Thyroid gland (tissue), 4 donors: ENCODE measurements at regions not wholly inside any gene's neighbourhood (a gene's known extent, or its start where the extent isn't known, plus 50 kb on each side); places are given as distances from the start of the nearest gene placed in this dataset.

ENCODE experiments used
- DNase-seq, 2 donors: peaks; one replicate each; pipeline ENCODE4 v3.0.0-alpha.2; 2019
- H3K27ac ChIP-seq, 3 donors: fragments of 200-600 bp; sonication (generic); 1 replicate in 2 of 3; 2 replicates in 1 of 3; pipeline ENCODE4 v1.5.1; 2016 to 2019; ENCODE audit warnings: mild to moderate bottlenecking in 1 of 3, moderate library complexity in 1 of 3
- H3K27me3 ChIP-seq: fragments of 200-600 bp; sonication (generic); one replicate; pipeline ENCODE4 v1.5.1; 2019
- H3K36me3 ChIP-seq, 2 donors: fragments of 200-600 bp; sonication (generic); one replicate each; pipeline ENCODE4 v1.5.1; 2016 to 2019
- H3K4me1 ChIP-seq, 2 donors: fragments of 200-600 bp; sonication (generic); one replicate each; pipeline ENCODE4 v1.5.1; 2017 to 2019
- H3K4me3 ChIP-seq, 3 donors: fragments of 200-600 bp; sonication (generic); replicated peaks in 1 of 3; 1 replicate in 2 of 3; 2 replicates in 1 of 3; pipeline ENCODE4 v1.5.1; 2016; ENCODE audit warnings: mild to moderate bottlenecking in 1 of 3
- H3K9me3 ChIP-seq: fragments of 200-600 bp; sonication (generic); one replicate; pipeline ENCODE4 v1.5.1; 2017
- CTCF ChIP-seq, 6 experiments: fragments of 200-600 bp in 3 of 6; fragments of 450-650 bp in 3 of 6; sonication (generic) in 3 of 6; IDR thresholded peaks; one replicate each; pipeline ENCODE4 v1.5.1; 2016 to 2019; ENCODE audit warnings: antibody characterized with exemption in 6 of 6, mild to moderate bottlenecking in 2 of 6, inconsistent platforms in 1 of 6, moderate library complexity in 1 of 6
- POLR2A ChIP-seq, 2 donors: fragments of 450-650 bp; IDR thresholded peaks; one replicate each; pipeline ENCODE4 v1.6.1; 2017; ENCODE audit warnings: antibody characterized with exemption in 2 of 2, mild to moderate bottlenecking in 2 of 2, moderate library complexity in 1 of 2
- WGBS, 2 donors: methylation state at CpG; one replicate each; pipeline ENCODE4 v1.1.5; 2017; 5-methylcytosine and 5-hydroxymethylcytosine counted together
- intact Hi-C: fragments of 100-400 bp; cut with DNase I; formaldehyde crosslinking; loops from one replicate; pipeline ENCODE4 v1.15.1; 2023

GRCh38 chr22:48043581-48043980, 1281.1 kb downstream of the TBC1D22A start:
- Histone ChIP-seq H3K4me3 (no peak overlapping the region), H3K4me1 (no peaks in the 10 kb centered on the region), H3K27me3 (no peaks in the 10 kb centered on the region), H3K27ac (no peak overlapping the region), H3K9me3 (no peaks in the 10 kb centered on the region), H3K36me3 (no peaks in the 10 kb centered on the region)
- 83 to 92% methylated on average over 6 of the region's 6 CpGs for WGBS, 2 donors
- intact Hi-C loops, result no loop called here
- TF ChIP-seq POLR2A (IDR thresholded peaks at IDR 0.05), result no peak
- no peak for TF ChIP-seq CTCF (IDR thresholded peaks at IDR 0.05)
- no peak for DNase-seq

GRCh38 chr22:48042621-48043395, 1280.4 kb downstream of the TBC1D22A start:
- no peak for TF ChIP-seq POLR2A (IDR thresholded peaks at IDR 0.05)
- Histone ChIP-seq H3K27ac (no peak overlapping the region), H3K9me3 (no peaks in the 10 kb centered on the region), H3K4me3 (no peak overlapping the region), H3K4me1 (no peaks in the 10 kb centered on the region), H3K27me3 (no peaks in the 10 kb centered on the region), H3K36me3 (no peaks in the 10 kb centered on the region)
- WGBS, 2 donors, result 87 to 95% methylated on average over 12 to 17 of the region's 17 CpGs
- DNase-seq, result no peak
- intact Hi-C loops, result no loop called here

- WGBS, 2 donors, result 96 to 97% methylated on average over 5 of the region's 5 CpGs
- Histone ChIP-seq H3K4me1 (no peaks in the 10 kb centered on the region), H3K9me3 (no peaks in the 10 kb centered on the region), H3K27me3 (no peaks in the 10 kb centered on the region), H3K4me3 (no peak overlapping the region), H3K27ac (no peak overlapping the region), H3K36me3 (no peaks in the 10 kb centered on the region)
- DNase-seq, result no peak
- TF ChIP-seq CTCF (IDR thresholded peaks at IDR 0.05) (no peak), POLR2A (IDR thresholded peaks at IDR 0.05) (no peak)
- intact Hi-C loops, result no loop called here
These were observed 1276.9 kb downstream of the TBC1D22A start for GRCh38 chr22:48039326-48039725.

- no peak for DNase-seq
- TF ChIP-seq CTCF (IDR thresholded peaks at IDR 0.05), result no peak
- TF ChIP-seq POLR2A (IDR thresholded peaks at IDR 0.05), result no peak
- Histone ChIP-seq H3K4me1 (no peaks in the 10 kb centered on the region), H3K36me3 (no peaks in the 10 kb centered on the region), H3K27me3 (no peaks in the 10 kb centered on the region), H3K4me3 (no peak overlapping the region), H3K9me3 (no peaks in the 10 kb centered on the region), H3K27ac (no peak overlapping the region)
- WGBS, 2 donors, result 77 to 82% methylated on average over 4 of the region's 4 CpGs
- intact Hi-C loops, result no loop called here
These were observed 1275.2 kb downstream of the TBC1D22A start for GRCh38 chr22:48037618-48038017.

- intact Hi-C loops, result no loop called here
- no peaks in the 10 kb centered on the region for H3K9me3 ChIP-seq
- H3K4me1 ChIP-seq, result no peaks in the 10 kb centered on the region
- no peaks in the 10 kb centered on the region for H3K27me3 ChIP-seq
- no peak overlapping the region for H3K27ac ChIP-seq
- DNase-seq, result no peak
- no peak for TF ChIP-seq POLR2A (IDR thresholded peaks at IDR 0.05)
- TF ChIP-seq CTCF (IDR thresholded peaks at IDR 0.05), result no peak
- WGBS, 2 donors, result 57 to 66% methylated on average over 12 of the region's 12 CpGs
- no peak overlapping the region for H3K4me3 ChIP-seq
- H3K36me3 ChIP-seq, result no peaks in the 10 kb centered on the region
These were observed 1273.4 kb downstream of the TBC1D22A start for GRCh38 chr22:48035897-48036296.
